ENCODE measurements at regions not wholly inside any gene's neighbourhood (a gene's known extent, or its start where the extent isn't known, plus 50 kb on each side); places are given as distances from the start of the nearest gene placed in this dataset.

DNA sequence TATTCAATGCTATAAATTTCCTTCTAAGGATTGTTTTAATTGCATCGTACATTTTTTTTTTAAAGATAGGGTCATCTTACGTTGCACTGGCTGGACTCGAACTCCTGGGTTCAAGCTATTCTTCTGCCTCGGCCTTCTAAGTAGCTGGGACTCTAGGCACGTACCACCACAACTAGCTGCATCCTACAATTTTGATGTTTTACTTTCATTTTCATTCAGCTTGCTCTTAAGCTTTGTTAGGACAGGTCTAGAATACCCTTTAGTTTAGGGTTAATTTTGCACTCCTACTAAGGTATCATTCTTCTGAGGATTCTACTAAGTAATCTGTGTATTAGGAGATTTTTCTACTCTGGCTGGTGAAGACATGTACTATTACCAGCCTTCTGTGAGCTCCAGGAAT lies 50.2 kb upstream of the C1GALT1C1 start:
- H3K4me3 ChIP-seq (ENCODE audit: low read depth, low read length) = no peak overlapping the region
- TF ChIP-seq, protein P1, sequence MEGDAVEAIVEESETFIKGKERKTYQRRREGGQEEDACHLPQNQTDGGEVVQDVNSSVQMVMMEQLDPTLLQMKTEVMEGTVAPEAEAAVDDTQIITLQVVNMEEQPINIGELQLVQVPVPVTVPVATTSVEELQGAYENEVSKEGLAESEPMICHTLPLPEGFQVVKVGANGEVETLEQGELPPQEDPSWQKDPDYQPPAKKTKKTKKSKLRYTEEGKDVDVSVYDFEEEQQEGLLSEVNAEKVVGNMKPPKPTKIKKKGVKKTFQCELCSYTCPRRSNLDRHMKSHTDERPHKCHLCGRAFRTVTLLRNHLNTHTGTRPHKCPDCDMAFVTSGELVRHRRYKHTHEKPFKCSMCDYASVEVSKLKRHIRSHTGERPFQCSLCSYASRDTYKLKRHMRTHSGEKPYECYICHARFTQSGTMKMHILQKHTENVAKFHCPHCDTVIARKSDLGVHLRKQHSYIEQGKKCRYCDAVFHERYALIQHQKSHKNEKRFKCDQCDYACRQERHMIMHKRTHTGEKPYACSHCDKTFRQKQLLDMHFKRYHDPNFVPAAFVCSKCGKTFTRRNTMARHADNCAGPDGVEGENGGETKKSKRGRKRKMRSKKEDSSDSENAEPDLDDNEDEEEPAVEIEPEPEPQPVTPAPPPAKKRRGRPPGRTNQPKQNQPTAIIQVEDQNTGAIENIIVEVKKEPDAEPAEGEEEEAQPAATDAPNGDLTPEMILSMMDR (IDR thresholded peaks at IDR 0.05; ENCODE audit: low read depth, low read length, missing control alignments) = no peak
- no peak for DNase-seq (ENCODE audit: low read depth)
